ENCODE measurements at regions not wholly inside any gene's neighbourhood (a gene's known extent, or its start where the extent isn't known, plus 50 kb on each side); places are given as distances from the start of the nearest gene placed in this dataset.

GRCh38 chr4:138964716-138965426 is 50.7 kb upstream of the NOCT start:
- no peak for DNase-seq (ENCODE audit: low read depth)
- no peak for TF ChIP-seq CTCF (IDR thresholded peaks at IDR 0.05; ENCODE audit: low read depth, low read length, missing control alignments)

GRCh38 chr4:138963412-138963811 is 52.2 kb upstream of the NOCT start:
- no peak overlapping the region for H3K4me3 ChIP-seq (ENCODE audit: low read depth, low read length)
- DNase-seq (ENCODE audit: low read depth) = no peak
- TF ChIP-seq CTCF (IDR thresholded peaks at IDR 0.05; ENCODE audit: low read depth, low read length, missing control alignments) = no peak

More at GRCh38 chr4:138964716-138965426, 50.7 kb upstream of the NOCT start:
- no peak overlapping the region for H3K4me3 ChIP-seq (ENCODE audit: low read depth, low read length)

- DNase-seq (ENCODE audit: low read depth) = no peak
- TF ChIP-seq CTCF (IDR thresholded peaks at IDR 0.05; ENCODE audit: low read depth, low read length, missing control alignments) = no peak
- no peak overlapping the region for H3K4me3 ChIP-seq (ENCODE audit: low read depth, low read length)
Observed at GRCh38 chr4:138961664-138962063, 53.9 kb upstream of the NOCT start.

GRCh38 chr4:138961129-138961528 is 54.5 kb upstream of the NOCT start:
- no peak for TF ChIP-seq CTCF (IDR thresholded peaks at IDR 0.05; ENCODE audit: low read depth, low read length, missing control alignments)
- H3K4me3 ChIP-seq (ENCODE audit: low read depth, low read length) = no peak overlapping the region
- no peak for DNase-seq (ENCODE audit: low read depth)

GRCh38 chr4:138960175-138960710 is 55.3 kb upstream of the NOCT start:
- no peak overlapping the region for H3K4me3 ChIP-seq (ENCODE audit: low read depth, low read length)
- no peak for DNase-seq (ENCODE audit: low read depth)
- TF ChIP-seq CTCF (IDR thresholded peaks at IDR 0.05; ENCODE audit: low read depth, low read length, missing control alignments) = no peak

GRCh38 chr4:138959097-138959815 is 56.3 kb upstream of the NOCT start:
- no peak for TF ChIP-seq CTCF (IDR thresholded peaks at IDR 0.05; ENCODE audit: low read depth, low read length, missing control alignments)
- H3K4me3 ChIP-seq (ENCODE audit: low read depth, low read length) = no peak overlapping the region
- DNase-seq (ENCODE audit: low read depth) = no peak

All from GM12864 (cell line).